Neutrophil (primary cell): ENCODE measurements at regions not wholly inside any gene's neighbourhood (a gene's known extent, or its start where the extent isn't known, plus 50 kb on each side); places are given as distances from the start of the nearest gene placed in this dataset.

Source experiments
- H3K27ac ChIP-seq: fragments of 200-600 bp; sonication (generic); 2 replicates; pipeline ENCODE4 v1.5.1; 2016; ENCODE audit warnings: mild to moderate bottlenecking, moderate library complexity
- H3K27me3 ChIP-seq: fragments of 200-600 bp; sonication (generic); 2 replicates; pipeline ENCODE4 v1.6.0; 2016; ENCODE audit warnings: mild to moderate bottlenecking
- H3K36me3 ChIP-seq: fragments of 200-600 bp; sonication (generic); 2 replicates; pipeline ENCODE4 v1.5.1; 2017
- H3K4me1 ChIP-seq, 2 experiments: fragments of 200-600 bp in 1 of 2; sonication (generic) in 1 of 2; 1 replicate in 1 of 2; 2 replicates in 1 of 2; pipeline versions ENCODE4 v1.5.1 to v1.6.1; 2013 to 2016; ENCODE audit warnings: low read depth in 1 of 2, low read length in 1 of 2, mild to moderate bottlenecking in 1 of 2, moderate library complexity in 1 of 2; ENCODE audit not compliant: control insufficient read depth in 1 of 2, insufficient read depth in 1 of 2
- H3K4me3 ChIP-seq, 2 experiments: fragments of 200-600 bp in 1 of 2; sonication (generic) in 1 of 2; 1 replicate in 1 of 2; 2 replicates in 1 of 2; pipeline ENCODE4 v1.5.1; 2013 to 2016; ENCODE audit warnings: low read depth in 1 of 2, low read length in 1 of 2, mild to moderate bottlenecking in 1 of 2, moderate library complexity in 1 of 2
- H3K9me3 ChIP-seq: fragments of 200-600 bp; sonication (generic); 2 replicates; pipeline ENCODE4 v1.5.1; 2016
- TF ChIP-seq, protein P1 (sequence below): fragments of 200-600 bp; sonication (generic); IDR thresholded peaks from 2 replicates; pipeline ENCODE4 v1.5.1; 2016; ENCODE audit warnings: antibody characterized with exemption

DNA sequence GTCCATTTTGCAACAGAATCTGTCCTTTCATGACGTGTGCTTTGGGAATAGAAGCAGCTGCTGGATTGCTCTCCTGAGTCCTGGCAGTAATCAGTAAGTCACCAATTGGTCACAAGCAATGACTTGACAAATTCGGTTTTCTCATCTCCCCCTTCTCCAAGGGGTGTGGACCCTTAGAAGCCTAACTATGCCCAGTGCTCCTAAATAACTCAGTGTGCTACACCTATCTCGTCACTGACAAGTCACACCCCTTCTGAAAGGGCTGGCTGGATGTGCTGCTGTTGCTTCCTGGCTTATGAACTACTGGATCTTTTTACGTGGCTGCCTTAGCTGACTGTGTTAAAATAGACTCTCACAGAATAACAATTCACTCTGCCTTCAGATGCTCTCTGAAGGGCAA lies 1351.5 kb downstream of the ZPLD1 start:
- TF ChIP-seq, protein P1, sequence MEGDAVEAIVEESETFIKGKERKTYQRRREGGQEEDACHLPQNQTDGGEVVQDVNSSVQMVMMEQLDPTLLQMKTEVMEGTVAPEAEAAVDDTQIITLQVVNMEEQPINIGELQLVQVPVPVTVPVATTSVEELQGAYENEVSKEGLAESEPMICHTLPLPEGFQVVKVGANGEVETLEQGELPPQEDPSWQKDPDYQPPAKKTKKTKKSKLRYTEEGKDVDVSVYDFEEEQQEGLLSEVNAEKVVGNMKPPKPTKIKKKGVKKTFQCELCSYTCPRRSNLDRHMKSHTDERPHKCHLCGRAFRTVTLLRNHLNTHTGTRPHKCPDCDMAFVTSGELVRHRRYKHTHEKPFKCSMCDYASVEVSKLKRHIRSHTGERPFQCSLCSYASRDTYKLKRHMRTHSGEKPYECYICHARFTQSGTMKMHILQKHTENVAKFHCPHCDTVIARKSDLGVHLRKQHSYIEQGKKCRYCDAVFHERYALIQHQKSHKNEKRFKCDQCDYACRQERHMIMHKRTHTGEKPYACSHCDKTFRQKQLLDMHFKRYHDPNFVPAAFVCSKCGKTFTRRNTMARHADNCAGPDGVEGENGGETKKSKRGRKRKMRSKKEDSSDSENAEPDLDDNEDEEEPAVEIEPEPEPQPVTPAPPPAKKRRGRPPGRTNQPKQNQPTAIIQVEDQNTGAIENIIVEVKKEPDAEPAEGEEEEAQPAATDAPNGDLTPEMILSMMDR: no peak
- Histone ChIP-seq H3K4me3 (no peak overlapping the region), H3K27me3 (no peaks in the 10 kb centered on the region), H3K9me3 (no peaks in the 10 kb centered on the region), H3K36me3 (no peaks in the 10 kb centered on the region), H3K27ac (no peak overlapping the region), H3K4me1 (no peaks in the 10 kb centered on the region)

GRCh38 chr3:103787164-103787871 lies 1352.5 kb downstream of the ZPLD1 start:
- no peak overlapping the region for H3K4me3 ChIP-seq
- H3K4me1 ChIP-seq: no peaks in the 10 kb centered on the region
- no peaks in the 10 kb centered on the region for H3K27me3 ChIP-seq
- TF ChIP-seq, protein P1: no peak
- H3K27ac ChIP-seq: no peak overlapping the region
- H3K36me3 ChIP-seq: no peaks in the 10 kb centered on the region
- no peaks in the 10 kb centered on the region for H3K9me3 ChIP-seq

GRCh38 chr3:103787879-103788278 lies 1353.1 kb downstream of the ZPLD1 start:
- Histone ChIP-seq H3K4me3 (no peak overlapping the region), H3K36me3 (no peaks in the 10 kb centered on the region)
- TF ChIP-seq, protein P1: no peak

GRCh38 chr3:103791786-103792515 lies 1357.1 kb downstream of the ZPLD1 start:
- H3K27me3 ChIP-seq: no peaks in the 10 kb centered on the region

More at GRCh38 chr3:103787879-103788278, 1353.1 kb downstream of the ZPLD1 start:
- H3K9me3 ChIP-seq: no peaks in the 10 kb centered on the region
- no peaks in the 10 kb centered on the region for H3K27me3 ChIP-seq
- H3K4me1 ChIP-seq: no peaks in the 10 kb centered on the region
- H3K27ac ChIP-seq: no peak overlapping the region

GRCh38 chr3:103794656-103795055 lies 1359.8 kb downstream of the ZPLD1 start:
- no peaks in the 10 kb centered on the region for H3K9me3 ChIP-seq

More at GRCh38 chr3:103791786-103792515, 1357.1 kb downstream of the ZPLD1 start:
- Histone ChIP-seq H3K4me3 (no peak overlapping the region), H3K36me3 (no peaks in the 10 kb centered on the region), H3K27ac (no peak overlapping the region), H3K9me3 (no peaks in the 10 kb centered on the region), H3K4me1 (no peaks in the 10 kb centered on the region)
- TF ChIP-seq, protein P1: no peak

More at GRCh38 chr3:103794656-103795055, 1359.8 kb downstream of the ZPLD1 start:
- Histone ChIP-seq H3K4me3 (no peak overlapping the region), H3K27ac (no peak overlapping the region), H3K4me1 (no peaks in the 10 kb centered on the region), H3K36me3 (no peaks in the 10 kb centered on the region), H3K27me3 (no peaks in the 10 kb centered on the region)
- TF ChIP-seq, protein P1: no peak
